ENCODE measurements at regions not wholly inside any gene's neighbourhood (a gene's known extent, or its start where the extent isn't known, plus 50 kb on each side); places are given as distances from the start of the nearest gene placed in this dataset.
"Not testable (repeated sequence)": the region's sequence is repeated elsewhere in the genome, so short reads cannot be mapped to it uniquely, and the experiment has no call there.

DNA sequence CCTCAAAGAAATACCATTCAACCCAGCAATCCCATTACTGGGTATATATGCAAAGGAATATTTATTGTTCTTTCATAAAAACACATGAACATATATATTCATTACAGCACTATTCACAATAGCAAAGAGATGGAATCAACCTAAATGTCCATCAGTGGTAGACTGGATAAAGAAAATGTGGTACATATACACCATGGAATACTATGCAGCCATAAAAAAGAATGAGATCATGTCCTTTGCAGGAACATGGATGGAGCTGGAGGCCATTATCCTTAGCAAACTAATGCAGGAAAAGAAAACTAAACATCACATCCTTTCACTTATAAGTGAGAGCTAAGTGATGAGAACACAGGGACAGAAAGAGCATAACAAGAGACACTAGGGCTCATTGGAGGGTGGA is 142.7 kb upstream of the THY1 start:
- peaks cover 20% of the 10 kb centered on the region for H3K27me3 Mint-ChIP-seq
- DNase-seq; H3K4me1 Mint-ChIP-seq; H3K9me3 Mint-ChIP-seq; H3K27ac Mint-ChIP-seq; H3K4me3 Mint-ChIP-seq; H3K36me3 Mint-ChIP-seq (ENCODE audit: low read depth); ATAC-seq: not testable (repeated sequence)

DNA sequence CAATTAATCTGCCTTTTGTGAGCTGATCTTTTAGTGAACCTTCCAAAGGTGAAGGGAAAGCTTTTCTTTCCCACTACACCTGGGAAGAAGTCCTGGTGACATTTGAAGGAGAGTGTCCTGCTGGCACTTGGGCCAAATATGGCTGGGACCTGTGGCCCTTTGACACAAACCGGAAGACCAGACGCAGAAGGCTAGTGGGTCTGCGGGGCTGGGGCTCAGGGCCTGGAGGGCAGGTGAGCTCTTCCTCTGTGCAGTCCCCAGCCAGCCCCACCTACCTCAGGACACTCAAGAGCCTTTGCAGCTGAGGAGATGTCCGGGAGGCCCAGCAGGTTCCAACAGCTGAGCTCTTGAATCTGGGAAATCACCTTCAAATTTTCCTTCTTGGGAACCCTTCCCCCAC is 138.0 kb upstream of the THY1 start:
- ATAC-seq = no peak
- no peak for DNase-seq
- Mint-ChIP-seq H3K36me3 (ENCODE audit: low read depth) (no peaks in the 10 kb centered on the region), H3K9me3 (peaks cover 10% of the 10 kb centered on the region), H3K4me1 (no peaks in the 10 kb centered on the region), H3K27ac (no peak overlapping the region), H3K4me3 (no peak overlapping the region), H3K27me3 (peaks cover 24% of the 10 kb centered on the region)

DNA sequence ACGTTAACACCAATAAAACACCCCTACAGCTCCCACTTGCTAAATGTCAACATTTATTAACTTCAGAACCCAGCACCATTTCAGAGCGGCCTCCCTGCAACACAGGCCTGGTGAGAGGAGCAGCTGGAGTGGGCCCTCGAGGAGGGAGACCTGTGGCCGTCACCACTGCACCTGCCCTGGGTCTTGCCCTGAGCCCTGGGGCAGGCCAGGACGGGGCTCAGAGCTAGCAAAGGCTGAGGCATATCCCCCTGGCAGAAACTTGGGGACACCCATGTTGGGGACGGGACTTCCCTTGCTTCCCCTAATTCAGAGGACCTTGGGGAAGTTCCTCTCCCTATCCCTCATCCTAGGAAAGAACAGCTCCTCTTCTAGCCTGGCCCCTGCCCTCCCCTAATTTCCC is 137.3 kb upstream of the THY1 start:
- no peak overlapping the region for H3K27ac Mint-ChIP-seq
- no peaks in the 10 kb centered on the region for H3K4me1 Mint-ChIP-seq
- H3K36me3 Mint-ChIP-seq (ENCODE audit: low read depth) = no peaks in the 10 kb centered on the region
- DNase-seq (no peak), ATAC-seq (no peak)
- peaks cover 10% of the 10 kb centered on the region for H3K9me3 Mint-ChIP-seq
- H3K4me3 Mint-ChIP-seq = no peak overlapping the region
- H3K27me3 Mint-ChIP-seq = peaks cover 22% of the 10 kb centered on the region

DNA sequence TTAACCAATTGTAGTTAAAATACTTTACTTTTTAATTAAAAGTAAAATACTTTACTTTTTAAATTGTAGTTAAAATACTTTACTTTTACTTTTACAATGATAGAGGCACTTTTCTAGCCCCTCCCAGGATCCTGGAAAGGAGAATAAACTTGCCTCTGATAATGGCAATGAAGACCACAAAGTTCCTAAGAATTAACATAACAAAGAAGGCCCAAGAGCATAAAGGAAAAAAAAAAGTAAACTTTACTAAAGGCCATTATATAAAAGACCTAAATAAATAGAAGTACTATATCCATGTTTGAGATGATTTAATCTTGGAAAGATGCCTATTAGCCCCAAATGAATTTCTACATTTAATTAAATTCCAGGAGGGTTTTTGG is 129.1 kb upstream of the THY1 start:
- Mint-ChIP-seq H3K4me3 (no peak overlapping the region), H3K27me3 (no peaks in the 10 kb centered on the region)

DNA sequence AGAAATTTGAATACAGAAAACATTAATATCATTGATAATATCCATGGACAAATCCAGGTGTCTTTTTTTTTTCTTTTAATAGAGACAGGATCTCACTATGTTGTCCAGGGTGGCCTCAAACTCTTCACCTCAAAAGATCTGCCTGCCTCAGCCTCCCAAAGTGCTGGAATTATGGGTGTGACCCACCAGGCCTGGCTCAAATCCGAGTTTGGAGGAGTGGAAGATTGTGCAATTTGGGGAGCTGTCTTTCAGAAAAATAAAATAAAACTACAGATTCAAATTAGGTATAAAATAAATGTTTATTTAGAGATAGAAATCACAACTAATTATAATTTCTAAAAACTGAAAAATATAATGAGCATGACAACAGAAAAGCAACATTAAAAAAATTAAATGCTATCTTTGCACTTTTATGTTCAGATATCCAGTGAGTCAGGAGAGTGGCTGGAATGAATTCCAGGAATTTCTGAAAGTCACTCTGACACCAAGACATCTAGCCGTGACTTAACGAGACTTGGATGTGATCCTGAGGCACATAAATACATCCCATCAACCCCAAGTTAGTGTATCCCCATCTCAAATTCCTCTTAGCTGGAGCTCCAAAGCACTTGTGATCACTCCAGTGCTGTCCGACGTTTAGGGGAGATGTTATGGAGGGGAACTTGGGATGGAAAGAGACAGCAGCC is 128.6 kb upstream of the THY1 start:
- ATAC-seq (no peak), DNase-seq (no peak)
- Mint-ChIP-seq H3K9me3 (no peaks in the 10 kb centered on the region), H3K4me3 (no peak overlapping the region), H3K27me3 (no peaks in the 10 kb centered on the region), H3K4me1 (no peaks in the 10 kb centered on the region), H3K27ac (no peak overlapping the region), H3K36me3 (ENCODE audit: low read depth) (no peaks in the 10 kb centered on the region)

More for the DNA sequence above, 129.1 kb upstream of the THY1 start:
- no peaks in the 10 kb centered on the region for H3K9me3 Mint-ChIP-seq
- ATAC-seq (no peak), DNase-seq (no peak)
- no peaks in the 10 kb centered on the region for H3K4me1 Mint-ChIP-seq
- no peaks in the 10 kb centered on the region for H3K36me3 Mint-ChIP-seq (ENCODE audit: low read depth)
- H3K27ac Mint-ChIP-seq = no peak overlapping the region

DNA sequence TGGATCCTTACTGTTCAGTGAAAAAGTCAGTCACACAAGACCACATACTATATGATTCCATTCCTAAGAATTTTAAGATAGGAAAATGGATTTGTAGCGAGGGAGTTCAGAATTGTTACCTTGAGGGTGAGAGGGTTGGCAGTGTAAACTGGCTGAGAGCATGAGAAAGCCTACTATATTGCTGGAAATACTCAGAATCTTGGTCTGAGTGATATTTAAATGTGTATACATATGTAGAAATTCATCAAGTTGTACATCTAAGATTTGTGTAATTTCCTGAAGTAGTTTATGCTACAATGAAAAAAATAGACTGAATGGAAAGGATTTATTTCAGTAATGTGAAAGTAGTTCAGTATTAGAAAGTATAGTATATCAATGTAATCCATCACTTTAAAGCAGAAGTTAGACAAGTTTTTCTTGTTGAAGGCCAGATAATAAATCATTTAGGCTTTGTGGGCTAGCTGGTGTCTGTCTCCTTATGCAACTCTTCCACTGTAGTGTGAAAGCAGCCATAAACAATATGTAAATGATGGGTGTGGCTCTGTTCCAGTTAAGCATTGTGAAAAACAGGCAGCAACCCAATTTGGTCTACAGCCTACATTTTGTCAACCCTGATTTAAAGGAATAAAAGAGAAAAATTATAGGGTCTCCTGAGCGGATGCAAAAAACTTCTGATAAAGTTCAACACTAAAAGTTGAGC is 127.2 kb upstream of the THY1 start:
- no peak for DNase-seq
- no peaks in the 10 kb centered on the region for H3K27me3 Mint-ChIP-seq
- no peaks in the 10 kb centered on the region for H3K36me3 Mint-ChIP-seq (ENCODE audit: low read depth)
- H3K9me3 Mint-ChIP-seq = no peaks in the 10 kb centered on the region
- H3K4me3 Mint-ChIP-seq = no peak overlapping the region
- no peaks in the 10 kb centered on the region for H3K4me1 Mint-ChIP-seq
- no peak for ATAC-seq
- H3K27ac Mint-ChIP-seq = no peak overlapping the region

DNA sequence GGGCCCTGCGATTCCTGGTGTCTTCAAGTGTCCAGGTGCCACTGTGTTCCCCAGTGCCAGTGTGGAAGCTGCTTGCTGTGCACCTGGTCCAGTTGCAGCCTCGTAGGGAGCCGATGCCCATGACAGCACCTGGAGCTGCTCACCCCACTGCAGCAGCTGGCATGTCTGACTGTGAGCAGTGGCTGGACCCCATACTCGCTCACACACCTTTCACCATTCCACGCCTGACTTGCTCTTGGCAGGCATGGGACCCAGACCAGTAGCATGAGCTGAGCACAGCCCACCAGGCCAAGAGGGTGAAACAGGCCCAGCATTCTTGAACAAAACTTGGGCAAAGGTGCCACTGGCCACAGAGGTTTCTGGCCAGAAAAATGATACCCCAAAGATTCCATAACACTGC is 124.5 kb upstream of the THY1 start:
- no peaks in the 10 kb centered on the region for H3K27me3 Mint-ChIP-seq
- ATAC-seq = no peak
- DNase-seq = no peak
- H3K27ac Mint-ChIP-seq = no peak overlapping the region
- no peak overlapping the region for H3K4me3 Mint-ChIP-seq
- no peaks in the 10 kb centered on the region for H3K9me3 Mint-ChIP-seq
- H3K36me3 Mint-ChIP-seq (ENCODE audit: low read depth) = no peaks in the 10 kb centered on the region
- no peaks in the 10 kb centered on the region for H3K4me1 Mint-ChIP-seq

DNA sequence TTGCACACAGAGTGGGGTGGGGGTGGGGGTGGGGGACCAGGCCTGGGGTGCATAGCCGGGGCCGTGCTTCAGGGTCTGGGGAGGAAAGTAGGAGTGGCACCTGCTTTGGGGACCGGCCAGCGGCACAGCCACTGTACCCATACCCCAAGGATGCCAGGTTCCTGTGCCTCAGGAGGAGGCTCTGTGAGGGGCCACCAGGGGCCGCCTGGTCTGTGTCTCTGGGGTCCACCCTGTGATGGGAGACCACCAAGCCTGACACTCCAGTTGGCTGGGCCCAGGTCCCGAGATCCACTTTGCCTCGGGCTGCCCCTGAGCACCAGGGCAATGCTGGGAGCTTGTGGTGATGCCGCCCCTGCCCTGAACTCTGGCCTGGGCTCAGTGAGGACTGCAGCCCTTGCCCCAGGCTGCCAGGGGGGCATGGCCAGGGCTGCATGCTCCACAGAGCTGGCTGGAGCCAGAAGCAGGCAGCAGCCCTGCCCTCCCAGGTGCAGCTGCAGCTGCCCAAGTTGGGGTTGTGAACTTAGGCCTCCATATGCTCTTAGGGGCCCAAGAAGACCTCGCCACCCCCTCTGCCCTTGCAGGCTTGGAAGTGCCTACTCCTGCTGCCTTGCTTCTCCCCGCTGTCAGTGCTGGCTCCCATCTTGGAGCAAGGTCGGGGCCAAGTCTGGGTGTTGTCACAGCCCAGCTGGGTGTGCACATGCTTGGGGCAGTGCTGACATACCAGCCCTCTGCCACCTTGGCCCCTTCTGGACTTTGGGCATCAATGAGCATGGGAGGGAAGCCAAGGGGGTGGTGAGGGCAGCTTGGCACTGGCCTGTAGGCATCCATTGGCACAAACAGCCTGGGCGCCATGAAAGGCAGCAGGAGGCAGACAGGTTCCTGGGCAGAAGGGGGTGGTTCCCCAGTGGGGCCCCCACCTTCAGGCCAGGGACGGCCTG is 123.3 kb upstream of the THY1 start:
- Mint-ChIP-seq H3K9me3 (no peaks in the 10 kb centered on the region), H3K4me3 (no peak overlapping the region), H3K4me1 (no peaks in the 10 kb centered on the region), H3K27me3 (no peaks in the 10 kb centered on the region), H3K27ac (no peak overlapping the region), H3K36me3 (ENCODE audit: low read depth) (no peaks in the 10 kb centered on the region)
- DNase-seq = no peak
- no peak for ATAC-seq

DNA sequence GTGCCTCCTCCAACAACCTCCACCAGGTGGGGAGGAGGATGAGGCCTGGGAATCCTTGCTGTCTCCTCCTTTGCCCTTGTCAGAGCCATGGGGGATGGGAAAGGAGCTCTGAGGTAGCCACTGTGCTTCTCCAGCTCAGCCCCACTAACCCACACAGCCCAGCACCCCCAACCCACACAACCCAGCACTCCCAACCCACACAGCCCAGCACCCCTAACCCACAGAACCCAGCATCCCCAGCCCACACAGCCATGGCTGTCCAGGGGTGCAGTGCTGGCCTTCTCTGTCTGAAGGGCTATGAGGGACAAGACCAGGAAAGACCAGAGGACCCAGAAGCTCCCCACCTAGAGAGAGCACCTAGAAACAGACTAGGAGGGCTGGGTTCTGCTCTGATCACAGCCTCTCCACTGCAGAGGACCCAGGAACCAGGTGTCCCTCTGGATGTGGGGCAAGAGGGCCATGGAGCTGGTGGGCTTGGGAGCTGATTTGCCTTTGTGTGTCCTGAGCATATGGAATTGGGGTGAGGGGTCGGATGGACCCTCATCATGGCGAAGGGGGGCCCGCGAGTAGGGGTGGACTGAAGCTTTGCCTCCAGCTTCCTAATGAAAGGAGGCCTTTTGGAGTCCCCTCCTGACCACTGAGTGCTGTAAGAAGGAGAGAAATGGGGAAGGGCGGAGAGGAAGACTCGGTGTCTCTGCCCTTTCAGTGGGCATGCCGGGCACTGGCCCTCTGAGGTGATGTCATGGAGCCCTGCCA is 117.6 kb upstream of the THY1 start:
- Mint-ChIP-seq H3K4me3 (no peak overlapping the region), H3K27me3 (peaks cover 3% of the 10 kb centered on the region), H3K9me3 (no peaks in the 10 kb centered on the region), H3K4me1 (no peaks in the 10 kb centered on the region), H3K27ac (no peak overlapping the region), H3K36me3 (ENCODE audit: low read depth) (no peaks in the 10 kb centered on the region)
- ATAC-seq (no peak), DNase-seq (no peak)

DNA sequence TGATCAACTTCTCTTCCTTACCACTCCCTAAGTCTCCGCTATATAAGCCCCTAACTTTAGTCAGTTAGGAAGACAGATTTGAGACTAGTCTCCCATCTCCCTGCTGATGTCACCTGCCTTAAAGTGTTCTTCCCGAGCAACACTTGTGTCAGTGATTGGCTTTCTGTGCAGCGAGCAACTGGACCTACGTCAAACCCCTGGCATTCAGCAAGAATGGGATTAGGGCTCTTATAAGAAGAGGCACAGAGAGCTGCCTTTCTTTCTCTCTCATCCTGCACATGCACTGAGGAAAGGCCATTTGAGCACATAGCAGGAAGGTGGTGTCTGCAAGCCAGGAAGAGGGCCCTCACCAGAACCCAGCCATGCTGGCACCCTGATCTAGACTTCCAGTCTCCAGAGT is 116.6 kb upstream of the THY1 start:
- H3K9me3 Mint-ChIP-seq = no peaks in the 10 kb centered on the region
- H3K36me3 Mint-ChIP-seq (ENCODE audit: low read depth) = no peaks in the 10 kb centered on the region
- no peaks in the 10 kb centered on the region for H3K4me1 Mint-ChIP-seq
- peaks cover 3% of the 10 kb centered on the region for H3K27me3 Mint-ChIP-seq
- H3K27ac Mint-ChIP-seq = no peak overlapping the region
- DNase-seq (no peak), ATAC-seq (no peak)
- H3K4me3 Mint-ChIP-seq = no peak overlapping the region

DNA sequence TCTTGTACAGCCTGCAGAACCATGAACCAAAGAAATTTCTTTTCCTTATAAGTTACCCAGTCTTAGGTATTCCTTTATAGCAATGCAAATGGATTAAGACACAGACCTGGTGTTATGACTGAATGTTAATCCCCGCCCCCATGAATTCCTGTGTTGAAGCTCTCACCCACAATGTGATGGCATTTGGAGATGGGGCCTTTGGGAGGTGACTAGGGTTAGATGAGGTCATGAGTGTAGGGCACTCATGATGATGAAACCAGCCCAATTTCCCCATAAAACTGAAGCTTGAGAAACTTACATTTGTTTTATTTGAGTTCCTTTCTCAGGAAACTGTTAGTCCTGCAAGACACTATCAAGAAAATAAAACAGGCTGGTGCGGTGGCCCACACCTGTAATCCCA is 115.8 kb upstream of the THY1 start:
- Mint-ChIP-seq H3K27me3 (peaks cover 3% of the 10 kb centered on the region), H3K27ac (no peak overlapping the region), H3K36me3 (ENCODE audit: low read depth) (no peaks in the 10 kb centered on the region), H3K4me3 (no peak overlapping the region), H3K4me1 (no peaks in the 10 kb centered on the region), H3K9me3 (no peaks in the 10 kb centered on the region)
- ATAC-seq = no peak
- no peak for DNase-seq

DNA sequence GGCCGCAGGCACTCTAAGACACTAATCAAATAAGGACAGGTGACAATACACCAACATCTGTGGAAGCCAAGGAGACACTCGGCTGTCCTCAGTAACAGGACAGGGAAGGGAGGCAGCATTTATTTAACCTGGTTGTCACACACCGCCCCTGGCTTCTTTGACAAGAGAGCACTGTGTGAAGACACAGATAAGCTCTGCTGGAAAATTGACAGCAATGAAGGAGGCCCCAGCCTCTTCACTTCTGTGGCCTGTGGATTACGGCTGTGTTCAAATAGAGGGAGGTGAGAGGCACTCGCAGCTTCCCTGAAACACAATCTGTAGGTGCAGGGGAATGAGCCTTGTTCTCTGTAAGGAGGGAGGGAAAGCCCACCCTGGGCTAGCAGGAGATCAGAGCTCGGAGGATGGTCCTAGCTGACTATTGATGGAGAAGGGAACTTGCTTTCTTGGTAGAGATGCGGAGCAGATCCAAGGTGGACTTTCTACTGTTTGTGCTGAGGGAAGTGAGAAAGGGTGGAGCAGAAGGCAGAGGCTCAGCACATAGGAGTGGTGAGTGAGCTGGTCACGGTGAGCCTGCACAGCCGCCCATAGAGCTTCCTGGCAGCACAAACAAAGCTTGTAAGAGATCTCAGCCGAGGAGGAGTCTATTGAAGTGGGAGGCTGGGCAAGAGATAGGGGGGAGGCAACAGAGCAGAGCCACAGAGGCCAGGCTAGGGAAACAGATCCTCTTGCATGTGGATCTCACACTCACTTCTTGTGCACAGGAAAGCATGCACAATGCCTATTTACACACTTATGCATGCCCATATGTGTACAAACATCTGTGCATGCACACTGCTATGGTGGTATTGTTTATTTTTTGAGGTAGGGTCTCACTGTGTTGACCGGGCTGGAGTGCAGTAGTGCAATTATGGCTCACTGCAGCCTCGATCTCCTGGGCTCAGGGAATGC is 114.6 kb upstream of the THY1 start:
- H3K9me3 Mint-ChIP-seq = no peaks in the 10 kb centered on the region
- H3K36me3 Mint-ChIP-seq (ENCODE audit: low read depth) = no peaks in the 10 kb centered on the region
- H3K27me3 Mint-ChIP-seq = peaks cover 10% of the 10 kb centered on the region
- DNase-seq (no peak), ATAC-seq (no peak)
- no peaks in the 10 kb centered on the region for H3K4me1 Mint-ChIP-seq
- no peak overlapping the region for H3K27ac Mint-ChIP-seq
- no peak overlapping the region for H3K4me3 Mint-ChIP-seq

DNA sequence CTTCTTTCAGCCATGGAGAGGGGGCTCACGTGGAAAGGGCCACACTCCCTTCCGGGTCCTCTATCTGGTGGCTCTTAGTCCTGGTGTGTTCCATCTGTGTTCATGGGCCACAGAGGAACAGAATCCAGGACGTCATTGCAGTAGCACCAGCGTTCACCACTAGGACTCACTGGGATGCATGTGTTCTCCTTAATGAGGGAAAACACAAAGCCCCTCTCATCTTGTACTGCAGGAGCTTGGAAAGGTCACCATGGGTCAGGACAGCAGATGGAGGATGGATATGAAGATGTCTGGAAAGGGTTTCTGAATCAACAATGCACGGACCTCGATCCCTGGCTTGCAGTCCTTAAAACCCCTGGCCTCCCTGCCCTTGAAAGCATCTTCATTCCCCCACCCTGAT is 113.8 kb upstream of the THY1 start:
- no peak for DNase-seq
- peaks cover 10% of the 10 kb centered on the region for H3K27me3 Mint-ChIP-seq
- H3K27ac Mint-ChIP-seq = no peak overlapping the region
- H3K4me1 Mint-ChIP-seq = no peaks in the 10 kb centered on the region
- ATAC-seq = no peak
- H3K36me3 Mint-ChIP-seq (ENCODE audit: low read depth) = no peaks in the 10 kb centered on the region
- no peak overlapping the region for H3K4me3 Mint-ChIP-seq
- H3K9me3 Mint-ChIP-seq = no peaks in the 10 kb centered on the region
